ENCODE measurements at regions not wholly inside any gene's neighbourhood (a gene's known extent, or its start where the extent isn't known, plus 50 kb on each side); places are given as distances from the start of the nearest gene placed in this dataset.

GRCh38 chr10:111646021-111646420, 537.5 kb downstream of the GPAM start:
- Histone ChIP-seq H2BK15ac (ENCODE audit: low read depth, low read length) (no peak overlapping the region), H4K20me1 (ENCODE audit: control insufficient read depth, insufficient read depth, insufficient read length) (no peaks in the 10 kb centered on the region), H2AFZ (ENCODE audit: low read length) (no peak overlapping the region), H2BK5ac (ENCODE audit: insufficient read length, low read length) (no peak overlapping the region), H2AK5ac (ENCODE audit: insufficient read length, low read length) (no peak overlapping the region), H3T11ph (ENCODE audit: low read length) (no peak overlapping the region), H3K18ac (ENCODE audit: insufficient read length, low read depth, low read length) (no peak overlapping the region), H2BK120ac (ENCODE audit: low read depth, low read length, poor library complexity, severe bottlenecking) (no peak overlapping the region), H3K27me3 (ENCODE audit: insufficient read depth, low read length) (no peaks in the 10 kb centered on the region), H4K91ac (ENCODE audit: insufficient read length, low read depth, low read length) (no peak overlapping the region), H3K23ac (ENCODE audit: insufficient read length, low read depth, low read length) (no peak overlapping the region), H3K4me1 (ENCODE audit: insufficient read depth, low read length) (no peaks in the 10 kb centered on the region), H4K5ac (ENCODE audit: insufficient read length, low read depth, low read length) (no peak overlapping the region), H4K8ac (replicated peaks; ENCODE audit: insufficient read length, low read depth, low read length) (no peak overlapping the region), H3K27ac (ENCODE audit: insufficient read length, low read depth, low read length) (no peak overlapping the region), H3K9ac (ENCODE audit: extremely low read depth, insufficient read length, low read length) (no peak overlapping the region), H3K56ac (ENCODE audit: insufficient read length, low read depth, low read length) (no peak overlapping the region), H3K9me3 (ENCODE audit: control insufficient read depth, low read depth, low read length) (no peaks in the 10 kb centered on the region), H2BK20ac (ENCODE audit: low read depth, low read length, poor library complexity, severe bottlenecking) (no peak overlapping the region), H3K4me2 (ENCODE audit: insufficient read depth, insufficient read length, low read length) (no peak overlapping the region), H3K79me1 (ENCODE audit: insufficient read depth, low read depth, low read length, poor library complexity, severe bottlenecking) (no peaks in the 10 kb centered on the region), H3K79me2 (ENCODE audit: insufficient read depth, low read length) (no peaks in the 10 kb centered on the region), H3K14ac (ENCODE audit: insufficient read depth, low read length) (no peak overlapping the region), H3K4ac (ENCODE audit: low read depth, low read length) (no peak overlapping the region), H3K23me2 (ENCODE audit: insufficient read length, low read depth, low read length, poor library complexity, severe bottlenecking) (no peaks in the 10 kb centered on the region), H2BK12ac (ENCODE audit: insufficient read length, low read depth, low read length) (no peak overlapping the region)
- Mint-ChIP-seq H3K4me1 (no peaks in the 10 kb centered on the region), H3K36me3 (ENCODE audit: insufficient read depth in 1 of 3, low read depth in 3 of 3) (peaks cover 12 to 15% (median 15%) of the 10 kb centered on the region in 3 experiments), H3K27ac (no peak overlapping the region), H3K4me3 (no peak overlapping the region), H3K9me3 (peaks cover 26 to 28% of the 10 kb centered on the region in 2 experiments), H3K27me3 (ENCODE audit: low read depth) (no peaks in the 10 kb centered on the region; the same call in 1 of the 2 replicates)
- no peak for DNase-seq
- WGBS (ENCODE audit: extremely low coverage, insufficient read length, low lambda C conversion rate) = no CpG with 5 or more reads among the region's 2 CpGs
- TF ChIP-seq, protein P1, sequence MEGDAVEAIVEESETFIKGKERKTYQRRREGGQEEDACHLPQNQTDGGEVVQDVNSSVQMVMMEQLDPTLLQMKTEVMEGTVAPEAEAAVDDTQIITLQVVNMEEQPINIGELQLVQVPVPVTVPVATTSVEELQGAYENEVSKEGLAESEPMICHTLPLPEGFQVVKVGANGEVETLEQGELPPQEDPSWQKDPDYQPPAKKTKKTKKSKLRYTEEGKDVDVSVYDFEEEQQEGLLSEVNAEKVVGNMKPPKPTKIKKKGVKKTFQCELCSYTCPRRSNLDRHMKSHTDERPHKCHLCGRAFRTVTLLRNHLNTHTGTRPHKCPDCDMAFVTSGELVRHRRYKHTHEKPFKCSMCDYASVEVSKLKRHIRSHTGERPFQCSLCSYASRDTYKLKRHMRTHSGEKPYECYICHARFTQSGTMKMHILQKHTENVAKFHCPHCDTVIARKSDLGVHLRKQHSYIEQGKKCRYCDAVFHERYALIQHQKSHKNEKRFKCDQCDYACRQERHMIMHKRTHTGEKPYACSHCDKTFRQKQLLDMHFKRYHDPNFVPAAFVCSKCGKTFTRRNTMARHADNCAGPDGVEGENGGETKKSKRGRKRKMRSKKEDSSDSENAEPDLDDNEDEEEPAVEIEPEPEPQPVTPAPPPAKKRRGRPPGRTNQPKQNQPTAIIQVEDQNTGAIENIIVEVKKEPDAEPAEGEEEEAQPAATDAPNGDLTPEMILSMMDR (conservative IDR thresholded peaks at IDR 0.05) = no peak
